ENCODE measurements at regions not wholly inside any gene's neighbourhood (a gene's known extent, or its start where the extent isn't known, plus 50 kb on each side); places are given as distances from the start of the nearest gene placed in this dataset.

GRCh38 chr9:134227451-134228411 is 63.4 kb upstream of the RNU6ATAC start:
- H3K27ac ChIP-seq (ENCODE audit: extremely low read depth, low read depth, low read length) = no peak overlapping the region
- no TSS peak for BruUV-seq (replicated peaks)
- no peak overlapping the region; a peak in 1 of 4 replicates for H3K9ac ChIP-seq (ENCODE audit: insufficient read depth in 1 of 2, low read depth in 2 of 2, low read length in 2 of 2)
- no peaks in the 10 kb centered on the region for H3K36me3 ChIP-seq (ENCODE audit: control insufficient read depth, insufficient read depth, low read length)
- peaks cover 36 to 87% of the 10 kb centered on the region in 2 experiments for H3K27me3 ChIP-seq (ENCODE audit: control insufficient read depth in 2 of 2, insufficient read depth in 2 of 2, low read length in 2 of 2)
- H4K20me1 ChIP-seq (replicated peaks; ENCODE audit: control insufficient read depth, insufficient read depth, low read length) = peaks cover 5% of the 10 kb centered on the region; the same call in 1 of the 2 replicates
- WGBS (ENCODE audit: insufficient coverage, low coverage, missing lambda C conversion rate) = 3% methylated on average over 19 of the region's 27 CpGs
- intact Hi-C loops (cut with micrococcal nuclease) = no loop called here
- no peaks in the 10 kb centered on the region for H3K9me3 ChIP-seq (replicated peaks; ENCODE audit: control insufficient read depth, insufficient read depth, low read depth, low read length)
- DNase-seq (ENCODE audit: extremely low read depth in 1 of 4, low spot score in 3 of 4) (no peak), FAIRE-seq (no peak), ATAC-seq (no peak; the same call in 2 of the 3 replicates)
- H3K4me2 ChIP-seq (ENCODE audit: insufficient read depth, low read length) = no peak overlapping the region
- H3K79me2 ChIP-seq (ENCODE audit: control insufficient read depth, insufficient read depth, low read length) = no peaks in the 10 kb centered on the region
- CTCF ChIA-PET (ENCODE audit: low intra/inter-chr PET ratio) = no interaction called here
- peak; percentile 74 for TF ChIP-seq NFIC (IDR thresholded peaks at IDR 0.05)
- no peak for TF ChIP-seq NCOA4 (IDR thresholded peaks at IDR 0.05; ENCODE audit: partially characterized antibody)
- H2AFZ ChIP-seq (ENCODE audit: low read depth, low read length) = no peak overlapping the region
- in situ Hi-C loops (cut with MboI) = no loop called here
- H3K4me3 ChIP-seq = no peak overlapping the region
- peaks cover 0 to 24% of the 10 kb centered on the region in 2 experiments; a peak in 1 of 5 replicates for H3K4me1 ChIP-seq (replicated peaks in 1 of 2; ENCODE audit: control insufficient read depth in 2 of 2, insufficient read depth in 2 of 2, low read length in 2 of 2)
- POLR2A ChIA-PET = interaction anchor here (0.6 kb wide), 1 partner anchor 135 kb away, joined by 3 read pairs; no protein-coding TSS in a partner anchor
- H3K9me1 ChIP-seq (ENCODE audit: control insufficient read depth, insufficient read depth, low read length) = no peaks in the 10 kb centered on the region

- no peaks in the 10 kb centered on the region for H3K9me1 ChIP-seq (ENCODE audit: control insufficient read depth, insufficient read depth, low read length)
- peaks cover 6% of the 10 kb centered on the region; the same call in 1 of the 2 replicates for H4K20me1 ChIP-seq (replicated peaks; ENCODE audit: control insufficient read depth, insufficient read depth, low read length)
- BruUV-seq (replicated peaks) = no TSS peak
- H3K79me2 ChIP-seq (ENCODE audit: control insufficient read depth, insufficient read depth, low read length) = no peaks in the 10 kb centered on the region
- ChIA-PET CTCF (ENCODE audit: low intra/inter-chr PET ratio) (no interaction called here), POLR2A (no interaction called here)
- TF ChIP-seq ZBTB43 (CRISPR knock-in tag; IDR thresholded peaks at IDR 0.05) (no peak), ATF4 (CRISPR knock-in tag; IDR thresholded peaks at IDR 0.05) (no peak), PBX2 (CRISPR knock-in tag; IDR thresholded peaks at IDR 0.05; ENCODE audit: low read depth) (no peak), PBX2 (tag; conservative IDR thresholded peaks at IDR 0.05; ENCODE audit: low read depth) (no peak), PHTF2 (CRISPR knock-in tag; IDR thresholded peaks at IDR 0.05) (no peak), MTA1 (IDR thresholded peaks at IDR 0.05; ENCODE audit: borderline replicate concordance) (no peak), CHD2 (IDR thresholded peaks at IDR 0.05; ENCODE audit: low read depth, low read length) (no peak), ZNF316 (IDR thresholded peaks at IDR 0.05) (no peak)
- in situ Hi-C loops (cut with MboI) (no loop called here), intact Hi-C loops (cut with micrococcal nuclease) (no loop called here)
- ATAC-seq (no peak), FAIRE-seq (no peak), DNase-seq (ENCODE audit: extremely low read depth in 1 of 4, low spot score in 3 of 4) (no peak)
- H3K9ac ChIP-seq (ENCODE audit: insufficient read depth in 1 of 2, low read depth in 2 of 2, low read length in 2 of 2) = no peak overlapping the region
- H3K27ac ChIP-seq (ENCODE audit: extremely low read depth, low read depth, low read length) = no peak overlapping the region
- H3K4me2 ChIP-seq (ENCODE audit: insufficient read depth, low read length) = no peak overlapping the region
- 0% methylated on average over 7 of the region's 8 CpGs for WGBS (ENCODE audit: insufficient coverage, low coverage, missing lambda C conversion rate)
- H3K4me3 ChIP-seq = no peak overlapping the region
- no peak overlapping the region for H2AFZ ChIP-seq (ENCODE audit: low read depth, low read length)
- peaks cover 0 to 24% of the 10 kb centered on the region in 2 experiments; a peak in 1 of 5 replicates for H3K4me1 ChIP-seq (replicated peaks in 1 of 2; ENCODE audit: control insufficient read depth in 2 of 2, insufficient read depth in 2 of 2, low read length in 2 of 2)
- H3K36me3 ChIP-seq (ENCODE audit: control insufficient read depth, insufficient read depth, low read length) = no peaks in the 10 kb centered on the region
- H3K9me3 ChIP-seq (replicated peaks; ENCODE audit: control insufficient read depth, insufficient read depth, low read depth, low read length) = no peaks in the 10 kb centered on the region
- H3K27me3 ChIP-seq (ENCODE audit: control insufficient read depth in 2 of 2, insufficient read depth in 2 of 2, low read length in 2 of 2) = peaks cover 30 to 87% of the 10 kb centered on the region in 2 experiments
Measured at GRCh38 chr9:134228649-134229048, 64.3 kb upstream of the RNU6ATAC start.
